Skeletal muscle tissue (tissue), 3 donors: ENCODE measurements at regions not wholly inside any gene's neighbourhood (a gene's known extent, or its start where the extent isn't known, plus 50 kb on each side); places are given as distances from the start of the nearest gene placed in this dataset.

ENCODE experiments used
- H3K27ac ChIP-seq: one replicate; pipeline ENCODE4 v1.7.0; 2013; ENCODE audit warnings: mild to moderate bottlenecking, low read depth, low read length, inconsistent platforms
- H3K27me3 ChIP-seq, 3 donors: one replicate each; pipeline ENCODE4 v1.7.0; 2013; ENCODE audit warnings: low read length in 3 of 3; ENCODE audit not compliant: control insufficient read depth in 3 of 3, insufficient read depth in 3 of 3
- H3K36me3 ChIP-seq, 3 donors: one replicate each; pipeline ENCODE4 v1.7.0; 2013; ENCODE audit warnings: low read length in 3 of 3; ENCODE audit not compliant: control insufficient read depth in 3 of 3, insufficient read depth in 3 of 3
- H3K4me1 ChIP-seq, 3 donors: one replicate each; pipeline ENCODE4 v1.7.0; 2013; ENCODE audit warnings: low read length in 3 of 3, mild to moderate bottlenecking in 3 of 3; ENCODE audit not compliant: control insufficient read depth in 3 of 3, insufficient read depth in 3 of 3
- H3K4me3 ChIP-seq, 3 donors: one replicate each; pipeline ENCODE4 v1.7.0; 2013; ENCODE audit warnings: low read length in 3 of 3
- H3K9ac ChIP-seq, 3 donors: one replicate each; pipeline ENCODE4 v1.7.0; 2013; ENCODE audit warnings: low read length in 3 of 3, mild to moderate bottlenecking in 3 of 3, moderate library complexity in 2 of 3, low read depth in 1 of 3
- H3K9me3 ChIP-seq, 3 donors: one replicate each; pipeline ENCODE4 v1.7.0; 2013; ENCODE audit warnings: low read length in 3 of 3; ENCODE audit not compliant: control insufficient read depth in 3 of 3
- donor health status: Osteomylitis.

- Histone ChIP-seq H3K27me3 (no peaks in the 10 kb centered on the region), H3K9ac (no peak overlapping the region), H3K27ac (no peak overlapping the region)
These were observed 150.6 kb downstream of the KCTD12 start for GRCh38 chr13:76735641-76736040.

GRCh38 chr13:76733671-76734070, 152.5 kb downstream of the KCTD12 start:
- no peak overlapping the region for H3K9ac ChIP-seq
- H3K27me3 ChIP-seq: no peaks in the 10 kb centered on the region
- no peak overlapping the region for H3K4me3 ChIP-seq
- H3K4me1 ChIP-seq: no peaks in the 10 kb centered on the region
- H3K27ac ChIP-seq: no peak overlapping the region
- H3K36me3 ChIP-seq: no peaks in the 10 kb centered on the region
- H3K9me3 ChIP-seq: no peaks in the 10 kb centered on the region

More at GRCh38 chr13:76735641-76736040, 150.6 kb downstream of the KCTD12 start:
- Histone ChIP-seq H3K4me1 (no peaks in the 10 kb centered on the region), H3K4me3 (no peak overlapping the region), H3K9me3 (no peaks in the 10 kb centered on the region), H3K36me3 (no peaks in the 10 kb centered on the region)

- Histone ChIP-seq H3K4me1 (no peaks in the 10 kb centered on the region), H3K4me3 (no peak overlapping the region), H3K36me3 (no peaks in the 10 kb centered on the region), H3K27me3 (no peaks in the 10 kb centered on the region), H3K9ac (no peak overlapping the region), H3K27ac (no peak overlapping the region), H3K9me3 (no peaks in the 10 kb centered on the region)
These were observed 153.8 kb downstream of the KCTD12 start for GRCh38 chr13:76732367-76732766.

GRCh38 chr13:76730220-76730619, 156.0 kb downstream of the KCTD12 start:
- Histone ChIP-seq H3K9ac (no peak overlapping the region), H3K36me3 (no peaks in the 10 kb centered on the region), H3K27me3 (no peaks in the 10 kb centered on the region), H3K4me3 (no peak overlapping the region), H3K4me1 (peaks cover 0 to 3% (median 0%) of the 10 kb centered on the region in 3 donors), H3K9me3 (no peaks in the 10 kb centered on the region), H3K27ac (no peak overlapping the region)

- H3K27me3 ChIP-seq: no peaks in the 10 kb centered on the region
- no peaks in the 10 kb centered on the region for H3K9me3 ChIP-seq
- H3K27ac ChIP-seq: no peak overlapping the region
- peaks cover 0 to 5% (median 0%) of the 10 kb centered on the region in 3 donors for H3K4me1 ChIP-seq
- H3K9ac ChIP-seq: no peak overlapping the region
- no peaks in the 10 kb centered on the region for H3K36me3 ChIP-seq
- no peak overlapping the region for H3K4me3 ChIP-seq
These were observed 156.5 kb downstream of the KCTD12 start for GRCh38 chr13:76729691-76730090.

GRCh38 chr13:76725896-76726295, 160.3 kb downstream of the KCTD12 start:
- H3K27me3 ChIP-seq: no peaks in the 10 kb centered on the region
- peaks cover 3 to 15% (median 13%) of the 10 kb centered on the region in 3 donors for H3K4me1 ChIP-seq
- no peak overlapping the region for H3K27ac ChIP-seq
- no peaks in the 10 kb centered on the region for H3K9me3 ChIP-seq
- H3K36me3 ChIP-seq: no peaks in the 10 kb centered on the region
- H3K4me3 ChIP-seq: no peak overlapping the region
- H3K9ac ChIP-seq: no peak overlapping the region

- Histone ChIP-seq H3K27ac (peak overlapping the region; percentile 2), H3K9me3 (no peaks in the 10 kb centered on the region), H3K27me3 (no peaks in the 10 kb centered on the region), H3K4me1 (peaks cover 3 to 15% (median 13%) of the 10 kb centered on the region in 3 donors), H3K36me3 (no peaks in the 10 kb centered on the region), H3K4me3 (no peak overlapping the region), H3K9ac (no peak overlapping the region)
These were observed 161.0 kb downstream of the KCTD12 start for GRCh38 chr13:76725211-76725610.

- H3K9me3 ChIP-seq: no peaks in the 10 kb centered on the region
- H3K4me1 ChIP-seq: peaks cover 3 to 15% (median 13%) of the 10 kb centered on the region in 3 donors
- no peaks in the 10 kb centered on the region for H3K27me3 ChIP-seq
- peak overlapping the region; percentile 2 for H3K27ac ChIP-seq
- H3K9ac ChIP-seq: no peak overlapping the region
- no peaks in the 10 kb centered on the region for H3K36me3 ChIP-seq
- H3K4me3 ChIP-seq: no peak overlapping the region
These were observed 161.8 kb downstream of the KCTD12 start for GRCh38 chr13:76724421-76724820.

GRCh38 chr13:76723551-76724232, 162.5 kb downstream of the KCTD12 start:
- no peaks in the 10 kb centered on the region for H3K36me3 ChIP-seq
- H3K27ac ChIP-seq: peak overlapping the region; percentile 30
- no peak overlapping the region for H3K9ac ChIP-seq
- no peaks in the 10 kb centered on the region for H3K27me3 ChIP-seq
- H3K4me1 ChIP-seq: peaks cover 3 to 15% (median 13%) of the 10 kb centered on the region in 3 donors
- H3K9me3 ChIP-seq: no peaks in the 10 kb centered on the region
- no peak overlapping the region for H3K4me3 ChIP-seq

GRCh38 chr13:76722782-76723181, 163.4 kb downstream of the KCTD12 start:
- Histone ChIP-seq H3K27ac (no peak overlapping the region), H3K4me3 (no peak overlapping the region), H3K27me3 (no peaks in the 10 kb centered on the region), H3K9ac (no peak overlapping the region), H3K36me3 (no peaks in the 10 kb centered on the region), H3K4me1 (peaks cover 3 to 15% (median 13%) of the 10 kb centered on the region in 3 donors), H3K9me3 (no peaks in the 10 kb centered on the region)
